ENCODE measurements at regions not wholly inside any gene's neighbourhood (a gene's known extent, or its start where the extent isn't known, plus 50 kb on each side); places are given as distances from the start of the nearest gene placed in this dataset.

- TF ChIP-seq CTCF (conservative IDR thresholded peaks at IDR 0.05): no peak
- no peak for TF ChIP-seq EZH2 (IDR thresholded peaks at IDR 0.05; ENCODE audit: low read depth)
Observed at GRCh38 chr10:113476191-113476590, 76.7 kb upstream of the HABP2 start.

All from PC-9 (cell line).